ENCODE measurements at regions not wholly inside any gene's neighbourhood (a gene's known extent, or its start where the extent isn't known, plus 50 kb on each side); places are given as distances from the start of the nearest gene placed in this dataset.

GRCh38 chr11:106551744-106552673 is 466.3 kb downstream of the GUCY1A2 start:
- BruUV-seq (replicated peaks): no TSS peak
- Histone ChIP-seq H3K36me3 (ENCODE audit: control insufficient read depth, insufficient read depth, low read length) (no peaks in the 10 kb centered on the region), H3K9me3 (ENCODE audit: control insufficient read depth, insufficient read depth, low read depth, low read length) (peaks cover 9% of the 10 kb centered on the region; the same call in 1 of the 2 replicates), H3K4me3 (ENCODE audit: low read depth in 2 of 2, low read length in 2 of 2) (no peak overlapping the region), H3K27me3 (ENCODE audit: control insufficient read depth, insufficient read depth, low read length) (no peaks in the 10 kb centered on the region), H3K4me1 (ENCODE audit: control insufficient read depth, insufficient read depth, low read length) (no peaks in the 10 kb centered on the region), H3K27ac (ENCODE audit: low read length) (no peak overlapping the region)
- ChIA-PET POLR2A (no interaction called here), CTCF (no interaction called here)
- no peak for DNase-seq (ENCODE audit: low read depth, low spot score)
- intact Hi-C loops (cut with micrococcal nuclease; ENCODE audit: unreplicated experiment) (no loop called here), in situ Hi-C loops (cut with HindIII; ENCODE audit: low pct_unique_long_range_greater_than_20kb, low sequenced_read_pairs) (no loop called here)
- no peak for ATAC-seq
- TF ChIP-seq REST (IDR thresholded peaks at IDR 0.05; ENCODE audit: insufficient read depth in 1 of 2, low read depth in 2 of 2, low read length in 1 of 2): no peak
- TF ChIP-seq SIN3A (IDR thresholded peaks at IDR 0.05; ENCODE audit: borderline replicate concordance, insufficient read depth, low read depth, low read length): no peak
- TF ChIP-seq CTCF (IDR thresholded peaks at IDR 0.05): no peak
- TF ChIP-seq TCF7L2 (IDR thresholded peaks at IDR 0.05; ENCODE audit: low read depth, low read length): no peak
- TF ChIP-seq POLR2AphosphoS5 (IDR thresholded peaks at IDR 0.05; ENCODE audit: low read depth, low read length): no peak

- ChIA-PET POLR2A (no interaction called here), CTCF (no interaction called here)
- ATAC-seq (no peak), DNase-seq (ENCODE audit: low read depth, low spot score) (no peak)
- Histone ChIP-seq H3K36me3 (ENCODE audit: control insufficient read depth, insufficient read depth, low read length) (no peaks in the 10 kb centered on the region), H3K27me3 (ENCODE audit: control insufficient read depth, insufficient read depth, low read length) (no peaks in the 10 kb centered on the region), H3K9me3 (ENCODE audit: control insufficient read depth, insufficient read depth, low read depth, low read length) (peaks cover 9% of the 10 kb centered on the region; the same call in 1 of the 2 replicates), H3K4me1 (ENCODE audit: control insufficient read depth, insufficient read depth, low read length) (no peaks in the 10 kb centered on the region), H3K4me3 (ENCODE audit: low read depth in 2 of 2, low read length in 2 of 2) (no peak overlapping the region), H3K27ac (ENCODE audit: low read length) (no peak overlapping the region)
- no peak for TF ChIP-seq TCF7L2 (IDR thresholded peaks at IDR 0.05; ENCODE audit: low read depth, low read length)
- TF ChIP-seq POLR2AphosphoS5 (IDR thresholded peaks at IDR 0.05; ENCODE audit: low read depth, low read length): no peak
- no peak for TF ChIP-seq REST (IDR thresholded peaks at IDR 0.05; ENCODE audit: insufficient read depth in 1 of 2, low read depth in 2 of 2, low read length in 1 of 2)
- TF ChIP-seq CTCF (IDR thresholded peaks at IDR 0.05): no peak
- no peak for TF ChIP-seq SIN3A (IDR thresholded peaks at IDR 0.05; ENCODE audit: borderline replicate concordance, insufficient read depth, low read depth, low read length)
- intact Hi-C loops (cut with micrococcal nuclease; ENCODE audit: unreplicated experiment) (no loop called here), in situ Hi-C loops (cut with HindIII; ENCODE audit: low pct_unique_long_range_greater_than_20kb, low sequenced_read_pairs) (no loop called here)
- no TSS peak for BruUV-seq (replicated peaks)
Measured at GRCh38 chr11:106552694-106553203, 465.5 kb downstream of the GUCY1A2 start.
